Middle frontal gyrus (tissue), 1 donor: ENCODE measurements at regions not wholly inside any gene's neighbourhood (a gene's known extent, or its start where the extent isn't known, plus 50 kb on each side); places are given as distances from the start of the nearest gene placed in this dataset.

Experiments used
- DNase-seq: peaks from one replicate; pipeline ENCODE4 v3.0.0-alpha.2; 2015; ENCODE audit warnings: low spot score; ENCODE audit errors: extremely low spot score

DNA sequence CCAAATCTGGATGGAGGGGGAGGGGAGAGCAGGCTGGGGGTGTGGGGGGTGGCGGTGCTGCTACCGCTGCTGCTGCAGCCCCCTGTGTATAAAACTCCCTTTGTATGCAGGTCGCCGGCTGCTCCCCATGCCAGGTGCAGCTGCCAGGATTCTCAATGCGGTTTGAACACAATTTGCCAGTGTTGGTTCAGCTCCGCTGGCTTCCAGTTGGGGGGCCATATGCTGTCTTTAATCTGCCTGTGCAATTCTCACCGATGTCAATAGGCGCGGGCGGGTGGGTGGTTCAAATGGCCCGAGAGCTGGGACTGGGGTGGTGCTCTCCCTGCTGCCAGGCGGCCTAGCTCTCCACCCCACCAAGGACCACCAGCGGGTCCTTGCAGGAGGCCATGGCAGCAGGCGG is 257.6 kb downstream of the BCOR start:
- no peak for DNase-seq

GRCh38 chrX:39840581-39841093 is 257.1 kb downstream of the BCOR start:
- DNase-seq, result no peak

DNA sequence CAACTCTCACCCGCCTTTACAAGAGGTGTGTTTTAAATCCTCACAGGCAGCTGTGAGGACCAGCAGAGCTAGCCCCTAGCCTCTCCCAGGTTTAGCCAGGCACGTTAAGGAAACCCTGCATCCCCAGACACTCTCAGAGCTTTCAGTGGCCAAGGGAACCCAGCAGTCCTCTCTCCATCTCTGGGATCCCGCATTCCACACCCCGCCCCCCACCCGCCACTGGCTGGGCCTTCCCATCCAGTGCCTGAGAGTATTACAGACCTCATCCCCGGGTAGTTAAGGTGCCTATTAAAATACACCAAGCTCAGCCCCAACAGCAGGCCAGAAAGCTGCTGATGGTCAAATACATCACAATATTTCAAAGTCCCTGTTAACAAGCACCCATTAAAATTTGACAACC is 256.2 kb downstream of the BCOR start:
- no peak for DNase-seq

- no peak for DNase-seq
These were observed 255.3 kb downstream of the BCOR start for GRCh38 chrX:39842281-39842973.

DNA sequence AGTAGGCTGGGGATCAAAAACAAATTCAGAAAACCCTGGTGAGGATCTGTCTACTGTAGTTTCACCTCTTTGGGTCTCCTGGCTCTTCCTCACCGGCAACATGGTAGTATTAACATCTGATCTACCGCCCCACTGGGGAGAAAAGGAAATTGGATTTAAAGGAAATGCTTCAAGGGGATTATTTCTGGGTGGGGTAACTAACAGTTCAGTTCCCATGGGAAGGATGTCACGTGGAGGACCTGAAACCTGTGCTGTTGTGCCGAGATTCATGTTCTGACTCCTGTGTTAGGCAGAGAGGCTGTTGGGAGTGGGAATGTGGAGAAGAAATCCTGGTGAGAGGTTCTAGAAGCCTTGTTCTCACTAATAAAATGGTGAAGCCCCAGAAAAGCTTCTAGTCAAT is 254.4 kb downstream of the BCOR start:
- DNase-seq, result no peak

GRCh38 chrX:39845233-39845632 is 252.5 kb downstream of the BCOR start:
- no peak for DNase-seq

DNA sequence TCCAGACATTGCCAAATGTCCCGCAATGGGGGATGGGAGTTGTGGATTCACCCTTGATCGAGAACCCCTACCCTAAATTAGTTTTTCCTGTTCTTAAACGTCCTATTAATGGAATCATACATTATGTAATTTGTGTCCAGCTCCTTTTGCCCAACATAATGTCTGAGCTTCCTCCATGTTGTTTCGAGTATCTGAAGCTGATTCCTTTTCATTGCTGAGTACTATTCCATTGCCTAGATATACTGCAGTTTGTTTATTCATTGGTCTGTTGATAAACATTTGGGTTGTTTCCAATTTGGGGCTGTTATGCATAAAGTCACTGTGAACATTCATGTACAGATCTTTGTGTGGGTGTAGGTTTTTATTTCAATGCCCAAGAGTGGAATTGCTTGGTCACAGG is 251.3 kb downstream of the BCOR start:
- no peak for DNase-seq

DNA sequence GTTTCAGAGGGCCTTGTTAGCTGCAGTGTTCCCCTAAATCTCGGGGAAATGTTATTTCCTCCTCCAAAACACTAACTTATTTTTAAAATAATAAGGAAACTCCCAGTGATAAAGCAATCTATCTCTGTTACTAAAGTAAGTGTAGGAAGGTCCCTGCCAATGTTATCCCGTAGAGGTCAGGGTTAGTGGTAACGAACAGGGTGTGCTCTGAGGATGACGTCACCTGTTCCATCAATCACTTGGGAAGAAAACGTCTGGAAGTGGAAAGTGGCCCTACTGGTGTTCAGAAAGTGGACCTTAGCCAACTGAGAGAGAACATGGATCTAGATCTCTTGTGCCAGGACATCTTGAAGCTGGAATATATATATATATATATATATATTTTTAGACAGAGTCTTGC is 249.5 kb downstream of the BCOR start:
- DNase-seq, result no peak

- no peak for DNase-seq
These were observed 248.9 kb downstream of the BCOR start for GRCh38 chrX:39848900-39849299.

DNA sequence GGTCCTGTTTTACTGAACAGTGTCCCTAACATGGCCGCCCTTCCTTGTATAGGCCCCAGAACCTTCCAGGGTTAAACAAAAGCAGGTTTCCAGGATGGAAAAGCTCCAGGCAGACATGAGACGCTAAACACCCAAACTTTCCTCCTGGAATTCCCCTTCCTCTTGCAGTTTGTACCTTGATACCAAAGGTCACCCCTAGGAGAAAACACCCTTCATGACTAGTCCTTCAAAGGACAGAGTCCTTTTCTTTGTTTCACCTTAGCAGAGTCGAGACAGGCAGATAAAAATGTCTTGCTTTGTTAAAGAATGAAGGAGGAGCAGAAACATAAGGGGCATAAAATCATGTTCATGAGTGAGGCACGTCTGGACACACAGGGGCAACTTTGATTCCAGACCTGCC is 247.5 kb downstream of the BCOR start:
- DNase-seq, result no peak

- DNase-seq, result no peak
These were observed 247.1 kb downstream of the BCOR start for GRCh38 chrX:39850630-39851152.

GRCh38 chrX:39851745-39852455 is 245.9 kb downstream of the BCOR start:
- no peak for DNase-seq

DNA sequence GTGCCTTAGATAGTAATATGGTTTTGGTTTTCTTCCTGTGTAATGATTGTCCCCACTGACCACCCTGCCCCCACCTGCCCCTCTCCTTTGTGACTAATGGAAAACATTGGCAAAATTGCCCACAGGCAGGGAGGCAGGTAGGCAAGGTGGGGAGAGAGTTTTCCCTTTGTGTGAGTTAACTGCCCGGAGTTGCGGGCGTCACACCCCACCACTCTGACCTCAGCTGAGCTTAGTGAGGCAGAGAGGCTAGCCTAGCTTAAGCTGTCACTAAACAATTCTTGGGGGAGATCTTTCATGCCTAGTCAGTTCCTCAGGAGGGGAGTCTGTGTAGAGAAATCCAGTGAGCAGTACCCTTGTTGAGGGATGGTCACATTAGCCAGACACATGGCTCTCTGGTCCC is 245.3 kb downstream of the BCOR start:
- no peak for DNase-seq

DNA sequence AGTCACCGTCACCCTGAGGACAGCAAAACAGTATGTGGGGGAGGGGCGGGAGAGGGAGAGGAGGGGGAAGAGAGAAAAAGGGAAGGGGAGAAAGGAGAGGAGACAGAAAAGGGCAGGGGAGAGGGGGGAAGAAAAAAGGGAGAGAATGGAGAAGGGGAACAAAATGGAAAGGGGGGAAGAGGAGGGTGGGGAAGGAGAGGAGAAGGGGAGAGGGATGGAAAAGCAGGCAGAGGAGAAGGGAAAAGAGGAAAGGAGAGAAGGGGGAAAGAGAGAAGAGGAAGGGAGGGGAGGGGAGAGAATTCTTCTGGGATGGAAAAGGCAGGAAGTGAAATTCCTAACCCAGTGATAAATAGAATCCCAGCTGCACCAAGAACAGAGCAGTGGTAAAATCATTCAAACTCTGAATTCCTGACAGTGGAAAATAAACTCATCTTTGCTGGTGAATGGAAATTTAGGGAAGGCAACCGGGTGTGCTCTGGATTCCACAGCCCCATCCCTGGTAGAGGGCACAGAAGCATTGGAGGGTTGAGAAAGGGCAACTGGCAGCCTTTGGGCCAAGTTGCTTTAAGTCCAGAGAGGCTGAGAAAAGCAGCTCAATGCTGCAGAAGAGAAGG is 244.2 kb downstream of the BCOR start:
- no peak for DNase-seq

- DNase-seq, result no peak
These were observed 242.7 kb downstream of the BCOR start for GRCh38 chrX:39854772-39855747.

GRCh38 chrX:39855748-39856129 is 242.0 kb downstream of the BCOR start:
- no peak for DNase-seq

DNA sequence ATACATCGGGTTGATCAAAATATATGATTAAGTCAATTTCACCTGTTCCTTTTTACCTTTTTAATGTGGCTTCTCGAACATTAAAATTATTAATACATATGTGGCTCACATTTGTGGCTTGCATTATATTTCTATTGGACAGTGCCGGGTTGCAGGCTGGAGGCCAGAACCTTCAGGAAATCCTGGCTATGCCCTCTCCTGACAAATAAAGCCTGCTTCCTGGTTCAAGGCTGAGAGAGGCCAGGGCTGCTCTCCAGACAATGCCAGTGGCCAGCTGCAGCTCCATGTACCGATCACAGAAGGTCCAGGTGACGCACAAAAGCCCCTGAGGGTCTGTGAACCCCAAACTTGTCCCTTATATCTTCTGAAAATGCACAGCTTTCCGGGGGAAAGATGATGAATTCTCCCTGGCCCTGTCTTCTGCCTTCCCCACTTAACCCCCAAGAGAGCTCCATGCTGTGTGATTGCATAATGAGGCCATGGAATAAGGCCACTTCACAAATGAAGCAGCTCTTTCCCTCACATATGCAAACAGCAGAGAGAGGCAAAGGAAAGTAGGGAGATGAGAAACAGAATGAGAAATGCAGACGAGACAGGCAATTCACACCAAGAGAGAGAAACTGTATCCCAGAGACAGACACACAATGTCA is 241.2 kb downstream of the BCOR start:
- no peak for DNase-seq

- no peak for DNase-seq
These were observed 240.0 kb downstream of the BCOR start for GRCh38 chrX:39857780-39858179.

DNA sequence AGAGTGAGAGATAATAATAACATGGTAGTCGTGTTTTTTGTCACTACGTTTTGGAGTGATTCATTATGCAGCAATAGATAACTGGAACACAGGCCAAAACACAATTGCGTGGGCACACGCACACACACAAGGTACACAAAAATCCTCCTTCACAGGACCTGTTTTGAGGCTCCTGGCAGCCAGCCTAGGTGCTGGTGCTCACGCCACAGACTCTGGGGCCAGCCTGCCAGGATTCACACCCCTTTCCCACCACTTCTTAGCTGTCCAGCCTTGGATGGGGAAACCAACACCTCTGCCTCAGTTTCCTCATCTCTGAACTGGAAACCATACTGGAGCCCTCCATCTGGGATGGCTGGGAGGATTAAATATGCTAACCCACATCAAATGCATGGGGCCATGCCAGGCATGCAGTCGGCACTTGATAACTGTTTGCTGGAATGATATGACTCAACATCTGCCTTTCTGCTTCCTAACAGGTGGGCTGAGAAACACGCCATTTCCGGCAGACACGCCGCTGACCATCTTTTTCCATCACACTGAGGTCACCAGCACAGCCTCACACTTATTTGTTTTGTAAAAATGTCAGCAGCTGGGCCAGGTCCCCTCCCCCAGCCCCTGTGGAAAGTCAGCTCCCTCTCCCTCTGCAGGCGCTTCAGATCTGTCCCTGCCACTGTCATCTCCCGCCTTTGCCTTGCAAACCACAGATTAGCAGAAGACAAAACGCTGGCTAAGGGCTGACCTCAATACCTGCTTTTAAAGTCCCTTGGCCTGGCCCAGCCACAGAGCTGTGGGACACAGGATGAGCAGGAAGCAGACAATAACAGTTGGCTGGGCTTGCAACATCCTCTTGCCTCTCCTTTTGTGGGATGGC is 237.5 kb downstream of the BCOR start:
- no peak for DNase-seq

DNA sequence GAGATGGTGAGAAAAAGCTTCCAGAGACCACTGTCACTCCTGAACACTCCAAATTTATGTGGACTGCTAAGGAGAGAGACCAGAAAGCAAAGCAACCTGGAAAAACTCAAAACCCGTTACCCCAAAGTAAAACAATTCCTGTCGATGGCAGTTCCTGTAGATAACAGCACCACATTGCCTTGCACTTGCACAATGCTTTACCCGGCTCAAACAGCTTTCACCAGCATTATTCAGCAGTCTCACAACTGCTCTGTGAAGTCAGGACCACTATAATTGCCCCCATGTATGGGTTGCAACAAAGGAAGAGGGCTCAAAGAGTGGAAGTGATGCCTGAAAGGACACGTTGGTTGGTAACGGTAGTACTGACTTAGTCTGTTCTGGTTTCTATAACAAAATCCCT is 234.8 kb downstream of the BCOR start:
- DNase-seq, result no peak
